ENCODE measurements at regions not wholly inside any gene's neighbourhood (a gene's known extent, or its start where the extent isn't known, plus 50 kb on each side); places are given as distances from the start of the nearest gene placed in this dataset.

DNA sequence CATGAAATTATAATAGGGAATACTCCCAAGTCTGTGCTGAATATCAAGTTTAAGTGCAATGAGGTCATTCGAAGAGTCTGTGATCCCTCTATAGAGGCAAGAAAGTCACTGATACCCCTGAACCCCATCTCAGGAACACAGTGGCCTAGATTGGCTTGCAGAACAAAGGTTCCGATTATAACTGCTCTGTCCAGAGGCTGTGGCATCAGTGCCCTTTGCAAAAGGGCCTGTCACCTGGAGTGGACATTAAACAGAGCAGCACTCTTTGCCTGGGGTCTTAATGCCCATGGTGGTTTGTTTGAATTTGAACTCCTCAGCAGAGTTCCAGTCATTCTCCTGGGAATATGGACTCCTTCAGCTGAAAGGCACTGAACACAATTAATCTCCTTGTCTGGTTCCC lies 93.9 kb upstream of the SLCO3A1 start:
- Histone ChIP-seq H3F3A (ENCODE audit: insufficient read depth, low read length, poor library complexity, severe bottlenecking) (no peaks in the 10 kb centered on the region), H2AFZ (ENCODE audit: low read depth, low read length) (no peak overlapping the region), H3K9me3 (ENCODE audit: low read length) (no peaks in the 10 kb centered on the region), H3K27ac (ENCODE audit: low read length) (no peak overlapping the region), H3K79me2 (replicated peaks; ENCODE audit: insufficient read depth, low read length) (no peaks in the 10 kb centered on the region), H3K27me3 (ENCODE audit: insufficient read depth, low read depth, low read length) (no peaks in the 10 kb centered on the region), H3K9me2 (ENCODE audit: insufficient read depth, low read length) (no peaks in the 10 kb centered on the region), H3K4me2 (ENCODE audit: low read length) (no peak overlapping the region), H3K9ac (ENCODE audit: low read length) (no peak overlapping the region), H4K20me1 (ENCODE audit: insufficient read depth) (no peaks in the 10 kb centered on the region), H3K36me3 (ENCODE audit: insufficient read depth, low read length) (no peaks in the 10 kb centered on the region), H3K4me3 (ENCODE audit: low read length) (no peak overlapping the region)
- no peak for TF ChIP-seq EZH2 (IDR thresholded peaks at IDR 0.05; ENCODE audit: borderline replicate concordance, insufficient read depth, low read length, poor library complexity, severe bottlenecking)
- TF ChIP-seq TAF1 (IDR thresholded peaks at IDR 0.05; ENCODE audit: low read depth), result no peak
- TF ChIP-seq SMC3 (conservative IDR thresholded peaks at IDR 0.05; ENCODE audit: poor library complexity), result no peak
- no peak for TF ChIP-seq RAD21 (conservative IDR thresholded peaks at IDR 0.05)
- TF ChIP-seq, protein P1, sequence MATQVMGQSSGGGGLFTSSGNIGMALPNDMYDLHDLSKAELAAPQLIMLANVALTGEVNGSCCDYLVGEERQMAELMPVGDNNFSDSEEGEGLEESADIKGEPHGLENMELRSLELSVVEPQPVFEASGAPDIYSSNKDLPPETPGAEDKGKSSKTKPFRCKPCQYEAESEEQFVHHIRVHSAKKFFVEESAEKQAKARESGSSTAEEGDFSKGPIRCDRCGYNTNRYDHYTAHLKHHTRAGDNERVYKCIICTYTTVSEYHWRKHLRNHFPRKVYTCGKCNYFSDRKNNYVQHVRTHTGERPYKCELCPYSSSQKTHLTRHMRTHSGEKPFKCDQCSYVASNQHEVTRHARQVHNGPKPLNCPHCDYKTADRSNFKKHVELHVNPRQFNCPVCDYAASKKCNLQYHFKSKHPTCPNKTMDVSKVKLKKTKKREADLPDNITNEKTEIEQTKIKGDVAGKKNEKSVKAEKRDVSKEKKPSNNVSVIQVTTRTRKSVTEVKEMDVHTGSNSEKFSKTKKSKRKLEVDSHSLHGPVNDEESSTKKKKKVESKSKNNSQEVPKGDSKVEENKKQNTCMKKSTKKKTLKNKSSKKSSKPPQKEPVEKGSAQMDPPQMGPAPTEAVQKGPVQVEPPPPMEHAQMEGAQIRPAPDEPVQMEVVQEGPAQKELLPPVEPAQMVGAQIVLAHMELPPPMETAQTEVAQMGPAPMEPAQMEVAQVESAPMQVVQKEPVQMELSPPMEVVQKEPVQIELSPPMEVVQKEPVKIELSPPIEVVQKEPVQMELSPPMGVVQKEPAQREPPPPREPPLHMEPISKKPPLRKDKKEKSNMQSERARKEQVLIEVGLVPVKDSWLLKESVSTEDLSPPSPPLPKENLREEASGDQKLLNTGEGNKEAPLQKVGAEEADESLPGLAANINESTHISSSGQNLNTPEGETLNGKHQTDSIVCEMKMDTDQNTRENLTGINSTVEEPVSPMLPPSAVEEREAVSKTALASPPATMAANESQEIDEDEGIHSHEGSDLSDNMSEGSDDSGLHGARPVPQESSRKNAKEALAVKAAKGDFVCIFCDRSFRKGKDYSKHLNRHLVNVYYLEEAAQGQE (IDR thresholded peaks at IDR 0.05; ENCODE audit: borderline replicate concordance), result no peak
- no peak for TF ChIP-seq EP300 (conservative IDR thresholded peaks at IDR 0.05; ENCODE audit: poor library complexity, severe bottlenecking)

DNA sequence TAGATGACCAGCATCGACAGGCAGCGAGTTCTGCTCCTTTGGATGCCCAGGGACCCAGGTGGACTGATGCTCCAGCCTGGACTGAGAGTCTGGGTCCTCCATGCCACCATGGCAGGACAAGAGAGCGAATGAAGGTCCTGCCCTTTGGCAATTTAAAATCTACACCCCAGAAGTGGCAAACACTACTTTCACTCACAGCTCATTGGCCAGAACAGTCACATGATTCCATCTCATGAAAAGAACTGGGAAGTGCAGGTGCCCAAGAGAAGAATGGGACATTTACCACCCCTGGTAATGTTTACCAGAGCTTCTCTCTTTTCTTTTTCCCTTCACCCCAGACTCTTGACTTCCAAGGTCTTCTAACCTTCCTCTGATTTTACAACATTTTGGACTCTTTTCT lies 87.8 kb upstream of the SLCO3A1 start:
- Histone ChIP-seq H3K36me3 (ENCODE audit: insufficient read depth, low read length) (no peaks in the 10 kb centered on the region), H3K4me2 (ENCODE audit: low read length) (no peak overlapping the region), H4K20me1 (ENCODE audit: insufficient read depth) (no peaks in the 10 kb centered on the region), H3K79me2 (replicated peaks; ENCODE audit: insufficient read depth, low read length) (no peaks in the 10 kb centered on the region), H3K27ac (ENCODE audit: low read length) (no peak overlapping the region), H2AFZ (ENCODE audit: low read depth, low read length) (no peak overlapping the region), H3K27me3 (ENCODE audit: insufficient read depth, low read depth, low read length) (no peaks in the 10 kb centered on the region), H3K9me2 (ENCODE audit: insufficient read depth, low read length) (no peaks in the 10 kb centered on the region), H3K4me3 (ENCODE audit: low read length) (no peak overlapping the region), H3K9ac (ENCODE audit: low read length) (no peak overlapping the region), H3K9me3 (ENCODE audit: low read length) (no peaks in the 10 kb centered on the region), H3F3A (ENCODE audit: insufficient read depth, low read length, poor library complexity, severe bottlenecking) (no peaks in the 10 kb centered on the region)
- no peak for TF ChIP-seq EP300 (conservative IDR thresholded peaks at IDR 0.05; ENCODE audit: poor library complexity, severe bottlenecking)
- no peak for TF ChIP-seq MXI1 (conservative IDR thresholded peaks at IDR 0.05; ENCODE audit: poor library complexity, severe bottlenecking)
- TF ChIP-seq, protein P2, sequence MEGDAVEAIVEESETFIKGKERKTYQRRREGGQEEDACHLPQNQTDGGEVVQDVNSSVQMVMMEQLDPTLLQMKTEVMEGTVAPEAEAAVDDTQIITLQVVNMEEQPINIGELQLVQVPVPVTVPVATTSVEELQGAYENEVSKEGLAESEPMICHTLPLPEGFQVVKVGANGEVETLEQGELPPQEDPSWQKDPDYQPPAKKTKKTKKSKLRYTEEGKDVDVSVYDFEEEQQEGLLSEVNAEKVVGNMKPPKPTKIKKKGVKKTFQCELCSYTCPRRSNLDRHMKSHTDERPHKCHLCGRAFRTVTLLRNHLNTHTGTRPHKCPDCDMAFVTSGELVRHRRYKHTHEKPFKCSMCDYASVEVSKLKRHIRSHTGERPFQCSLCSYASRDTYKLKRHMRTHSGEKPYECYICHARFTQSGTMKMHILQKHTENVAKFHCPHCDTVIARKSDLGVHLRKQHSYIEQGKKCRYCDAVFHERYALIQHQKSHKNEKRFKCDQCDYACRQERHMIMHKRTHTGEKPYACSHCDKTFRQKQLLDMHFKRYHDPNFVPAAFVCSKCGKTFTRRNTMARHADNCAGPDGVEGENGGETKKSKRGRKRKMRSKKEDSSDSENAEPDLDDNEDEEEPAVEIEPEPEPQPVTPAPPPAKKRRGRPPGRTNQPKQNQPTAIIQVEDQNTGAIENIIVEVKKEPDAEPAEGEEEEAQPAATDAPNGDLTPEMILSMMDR (IDR thresholded peaks at IDR 0.05; ENCODE audit: poor library complexity, severe bottlenecking), result no peak
- TF ChIP-seq EZH2 (IDR thresholded peaks at IDR 0.05; ENCODE audit: borderline replicate concordance, insufficient read depth, low read length, poor library complexity, severe bottlenecking), result no peak
- TF ChIP-seq, protein P1 (IDR thresholded peaks at IDR 0.05; ENCODE audit: borderline replicate concordance), result no peak
- no peak for TF ChIP-seq TAF1 (IDR thresholded peaks at IDR 0.05; ENCODE audit: low read depth)
- no peak for TF ChIP-seq RAD21 (conservative IDR thresholded peaks at IDR 0.05)
- no peak for TF ChIP-seq SMC3 (conservative IDR thresholded peaks at IDR 0.05; ENCODE audit: poor library complexity)
- TF ChIP-seq POLR2AphosphoS5 (IDR thresholded peaks at IDR 0.05), result no peak
